SK-N-SH (cell line): ENCODE measurements at regions not wholly inside any gene's neighbourhood (a gene's known extent, or its start where the extent isn't known, plus 50 kb on each side); places are given as distances from the start of the nearest gene placed in this dataset.

Experiments
- CTCF ChIA-PET: fragments of 300-600, 350-600 bp; formaldehyde crosslinking; extraction: SDS; loops from one replicate; lab custom pipeline; 2021; lab: Yijun Ruan, JAX
- POLR2A ChIA-PET: fragments of 350-600 bp; sonication (Branson Sonifier 250); formaldehyde crosslinking; extraction: SDS; loops from one replicate; lab custom pipeline; 2020; ENCODE audit warnings: antibody characterized with exemption, inconsistent platforms; lab: Yijun Ruan, JAX
- DNase-seq: peaks from one replicate; pipeline ENCODE4 v3.0.0; 2012
- H2AFZ ChIP-seq: fragments of 200-600 bp; sonication (generic); 2 replicates; pipeline ENCODE4 v1.8.1; 2016; ENCODE audit warnings: antibody characterized with exemption, mild to moderate bottlenecking, low read depth
- H3F3A ChIP-seq: fragments of 200-600 bp; sonication (generic); replicated peaks from 2 replicates; pipeline ENCODE3; 2016; ENCODE audit warnings: antibody characterized with exemption, mild to moderate bottlenecking; ENCODE audit not compliant: insufficient read depth
- H3K27ac ChIP-seq, 2 experiments: fragments of 200-500 bp in 1 of 2; fragments of 200-600 bp in 1 of 2; sonication (Bioruptor generic) in 1 of 2; sonication (generic), shearing (Covaris generic) in 1 of 2; 2 replicates each; pipeline versions ENCODE4 v1.5.1 to v1.6.1; 2014 to 2016; ENCODE audit warnings: low read depth in 2 of 2, inconsistent platforms in 1 of 2, low read length in 1 of 2, mild to moderate bottlenecking in 1 of 2, mixed read lengths in 1 of 2
- H3K27me3 ChIP-seq: fragments of 200-600 bp; sonication (generic), shearing (Covaris generic); 2 replicates; pipeline ENCODE4 v1.6.1; 2016; ENCODE audit warnings: mixed run types; ENCODE audit not compliant: insufficient read depth
- H3K36me3 ChIP-seq, 2 experiments: fragments of 200-500 bp in 1 of 2; fragments of 200-600 bp in 1 of 2; sonication (Bioruptor generic) in 1 of 2; sonication (generic) in 1 of 2; replicated peaks in 1 of 2; 2 replicates each; pipeline versions ENCODE3 to v1.5.1; 2014 to 2016; ENCODE audit warnings: low read length in 1 of 2, mild to moderate bottlenecking in 1 of 2; ENCODE audit not compliant: insufficient read depth in 2 of 2, control insufficient read depth in 1 of 2
- H3K4me1 ChIP-seq, 2 experiments: fragments of 200-500 bp in 1 of 2; fragments of 200-600 bp in 1 of 2; sonication (Bioruptor generic) in 1 of 2; sonication (generic), shearing (Covaris generic) in 1 of 2; 2 replicates each; pipeline versions ENCODE4 v1.5.1 to v1.6.1; 2014 to 2016; ENCODE audit warnings: low read depth in 1 of 2, low read length in 1 of 2, mixed run types in 1 of 2; ENCODE audit not compliant: insufficient read depth in 2 of 2, control insufficient read depth in 1 of 2
- H3K4me2 ChIP-seq: fragments of 200-600 bp; sonication (generic), shearing (Covaris generic); 2 replicates; pipeline ENCODE4 v1.6.1; 2017; ENCODE audit warnings: mixed run types
- H3K4me3 ChIP-seq, 2 experiments: fragments of 200-500 bp in 1 of 2; fragments of 200-600 bp in 1 of 2; sonication (Bioruptor generic) in 1 of 2; sonication (generic), shearing (Covaris generic) in 1 of 2; 2 replicates each; pipeline versions ENCODE4 v1.5.1 to v1.8.1; 2014 to 2016; ENCODE audit warnings: low read depth in 2 of 2, inconsistent platforms in 1 of 2, low read length in 1 of 2, mild to moderate bottlenecking in 1 of 2, mixed read lengths in 1 of 2, moderate library complexity in 1 of 2
- H3K79me2 ChIP-seq: fragments of 200-600 bp; sonication (generic); 2 replicates; pipeline ENCODE4 v1.8.1; 2017; ENCODE audit warnings: mild to moderate bottlenecking; ENCODE audit not compliant: insufficient read depth
- H3K9ac ChIP-seq: fragments of 200-600 bp; sonication (generic); 2 replicates; pipeline ENCODE4 v1.6.1; 2017; ENCODE audit warnings: mixed run types
- H3K9me2 ChIP-seq: fragments of 200-600 bp; sonication (generic); 2 replicates; pipeline ENCODE4 v1.6.1; 2017; ENCODE audit warnings: mixed run types
- H3K9me3 ChIP-seq: fragments of 200-600 bp; sonication (generic); 2 replicates; pipeline ENCODE4 v1.6.1; 2017; ENCODE audit warnings: mixed run types, mild to moderate bottlenecking, moderate library complexity
- H4K20me1 ChIP-seq: fragments of 200-600 bp; sonication (generic); 2 replicates; pipeline ENCODE4 v1.6.1; 2017; ENCODE audit warnings: mild to moderate bottlenecking, mixed run types; ENCODE audit not compliant: insufficient read depth
- ELF1 ChIP-seq: IDR thresholded peaks from 2 replicates; pipeline ENCODE4 v1.4.0; 2012
- EP300 ChIP-seq, 2 experiments: IDR thresholded peaks; 2 replicates each; pipeline versions ENCODE4 v1.4.0 to v1.6.1; 2012; ENCODE audit warnings: borderline replicate concordance in 1 of 2, low read depth in 1 of 2, low read length in 1 of 2
- FOSL2 ChIP-seq: IDR thresholded peaks from 2 replicates; pipeline ENCODE4 v1.4.0; 2012; ENCODE audit warnings: low read depth, mild to moderate bottlenecking, moderate library complexity, borderline replicate concordance
- FOXJ3 ChIP-seq: sonication (generic); formaldehyde crosslinking; IDR thresholded peaks from 2 replicates; pipeline ENCODE4 v1.5.1; 2020; ENCODE audit warnings: mild to moderate bottlenecking, missing genetic modification reagents
- GABPA ChIP-seq: IDR thresholded peaks from 2 replicates; pipeline ENCODE4 v1.4.0; 2012; ENCODE audit warnings: low read depth, mild to moderate bottlenecking
- GATA2 ChIP-seq: sonication (generic); formaldehyde crosslinking; IDR thresholded peaks from 2 replicates; pipeline ENCODE4 v1.5.0; 2020; ENCODE audit warnings: mild to moderate bottlenecking, missing genetic modification reagents
- IRF3 ChIP-seq: fragments of 150-350 bp; IDR thresholded peaks from 2 replicates; pipeline ENCODE4 v1.6.1; 2016; ENCODE audit warnings: mild to moderate bottlenecking, low read depth, low read length
- MAX ChIP-seq: IDR thresholded peaks from 2 replicates; pipeline ENCODE4 v1.4.0; 2012; ENCODE audit warnings: low read depth
- MEF2A ChIP-seq: IDR thresholded peaks from 2 replicates; pipeline ENCODE4 v1.4.0; 2012; ENCODE audit warnings: low read depth, borderline replicate concordance
- MXI1 ChIP-seq: IDR thresholded peaks from 2 replicates; pipeline ENCODE4 v1.6.1; 2012; ENCODE audit warnings: mild to moderate bottlenecking, low read depth, low read length, improper control_type of control experiment
- NFIC ChIP-seq: IDR thresholded peaks from 2 replicates; pipeline ENCODE4 v1.4.0; 2012; ENCODE audit warnings: borderline replicate concordance
- NRF1 ChIP-seq: IDR thresholded peaks from 2 replicates; pipeline ENCODE4 v1.6.1; 2012; ENCODE audit warnings: low read depth, mild to moderate bottlenecking, low read length
- PBX3 ChIP-seq: IDR thresholded peaks from 2 replicates; pipeline ENCODE4; 2012
- RCOR1 ChIP-seq: fragments of 150-350 bp; IDR thresholded peaks from 2 replicates; pipeline ENCODE4 v1.6.1; 2017; ENCODE audit warnings: antibody characterized with exemption, low read length
- REST ChIP-seq: IDR thresholded peaks from 2 replicates; pipeline ENCODE4 v1.6.1; 2012; ENCODE audit warnings: mild to moderate bottlenecking, low read depth, low read length, moderate library complexity
- RXRA ChIP-seq: IDR thresholded peaks from 2 replicates; pipeline ENCODE4 v1.4.0; 2012; ENCODE audit warnings: low read depth, mild to moderate bottlenecking, borderline replicate concordance
- SMC3 ChIP-seq: IDR thresholded peaks from 2 replicates; pipeline ENCODE4 v1.6.1; 2012; ENCODE audit warnings: low read depth, low read length, improper control_type of control experiment
- TCF12 ChIP-seq: IDR thresholded peaks from 2 replicates; pipeline ENCODE4 v1.4.0; 2012
- USF2 ChIP-seq: fragments of 150-350 bp; IDR thresholded peaks from 2 replicates; pipeline ENCODE4 v1.6.1; 2017; ENCODE audit warnings: antibody characterized with exemption, low read length, low read depth, borderline replicate concordance
- YY1 ChIP-seq: IDR thresholded peaks from 2 replicates; pipeline ENCODE4 v1.4.0; 2012; ENCODE audit warnings: low read depth, mild to moderate bottlenecking
- WGBS: methylation state at CpG from one replicate; pipeline ENCODE4 v1.1.6; 2017; ENCODE audit warnings: low lambda C conversion rate; 5-methylcytosine and 5-hydroxymethylcytosine counted together

GRCh38 chr13:34772206-34772605 is 169.9 kb upstream of the NBEA start:
- H3K4me3 ChIP-seq = no peak overlapping the region
- no peak overlapping the region for H3K4me2 ChIP-seq
- DNase-seq = no peak
- no peak overlapping the region for H3K27ac ChIP-seq
- no peaks in the 10 kb centered on the region for H4K20me1 ChIP-seq
- H3K9ac ChIP-seq = no peak overlapping the region
- POLR2A ChIA-PET = no interaction called here
- H3K27me3 ChIP-seq = no peaks in the 10 kb centered on the region
- no peaks in the 10 kb centered on the region for H3K36me3 ChIP-seq
- no peaks in the 10 kb centered on the region for H3F3A ChIP-seq
- no peaks in the 10 kb centered on the region for H3K9me3 ChIP-seq
- no peaks in the 10 kb centered on the region; a peak in 1 of 4 replicates for H3K4me1 ChIP-seq
- H3K79me2 ChIP-seq = no peaks in the 10 kb centered on the region
- WGBS = 60% methylated on average over 2 of the region's 2 CpGs
- no peaks in the 10 kb centered on the region for H3K9me2 ChIP-seq
- CTCF ChIA-PET = no interaction called here
- H2AFZ ChIP-seq = no peak overlapping the region
- TF ChIP-seq NFIC (no peak), FOSL2 (no peak), GABPA (no peak), EP300 (IDR thresholded peaks at IDR 0.05; ENCODE audit: borderline replicate concordance in 1 of 2, low read depth in 1 of 2, low read length in 1 of 2) (no peak), MEF2A (no peak), FOXJ3 (CRISPR knock-in tag) (no peak), TCF12 (no peak), RCOR1 (no peak), YY1 (no peak), ELF1 (no peak), SMC3 (no peak), MAX (no peak), GATA2 (CRISPR knock-in tag) (no peak), IRF3 (no peak), USF2 (no peak), REST (no peak), NRF1 (no peak), MXI1 (no peak), PBX3 (no peak), RXRA (no peak)
- TF ChIP-seq, all 33 proteins: peak for 0
